Sigmoid colon (tissue), 4 donors: ENCODE measurements at regions not wholly inside any gene's neighbourhood (a gene's known extent, or its start where the extent isn't known, plus 50 kb on each side); places are given as distances from the start of the nearest gene placed in this dataset.

Source experiments
- POLR2A ChIP-seq, 2 donors: fragments of 450-650 bp; IDR thresholded peaks; one replicate each; pipeline ENCODE4 v1.6.1; 2016; ENCODE audit warnings: antibody characterized with exemption in 2 of 2, mild to moderate bottlenecking in 2 of 2, moderate library complexity in 2 of 2
- POLR2AphosphoS5 ChIP-seq, 4 donors: sonication (generic); formaldehyde crosslinking; IDR thresholded peaks; one replicate each; pipeline ENCODE4 v1.6.1; 2017; ENCODE audit warnings: antibody characterized with exemption in 4 of 4
- TF ChIP-seq, protein P1 (sequence below), 4 experiments: fragments of 450-650 bp in 3 of 4; fragments of 200-600 bp in 1 of 4; IDR thresholded peaks; one replicate each; pipeline ENCODE4 v1.5.1; 2016 to 2019; ENCODE audit warnings: antibody characterized with exemption in 4 of 4, mild to moderate bottlenecking in 3 of 4, moderate library complexity in 2 of 4

DNA sequence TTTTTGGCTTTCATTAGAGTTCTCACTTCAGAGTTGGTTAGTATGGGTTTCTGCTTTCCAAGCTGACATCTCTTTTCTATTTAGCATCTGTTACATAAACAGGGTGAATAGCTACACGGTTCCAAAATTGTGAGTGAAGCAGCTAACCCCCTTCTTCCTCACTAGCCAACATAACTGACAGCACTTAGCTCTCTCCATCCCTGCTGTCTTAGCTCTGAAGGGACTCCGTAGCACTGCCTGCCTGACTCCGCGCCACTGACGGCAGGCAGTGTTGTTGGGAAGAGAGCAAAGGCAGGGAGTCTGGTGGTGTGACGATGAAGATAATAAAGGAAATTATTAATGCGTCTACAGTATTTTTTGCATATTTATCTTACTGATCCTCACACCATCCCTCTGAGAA lies 247.0 kb downstream of the PTBP2 start:
- TF ChIP-seq POLR2A (IDR thresholded peaks at IDR 0.05) (no peak), POLR2AphosphoS5 (IDR thresholded peaks at IDR 0.05) (no peak)
- TF ChIP-seq, protein P1, sequence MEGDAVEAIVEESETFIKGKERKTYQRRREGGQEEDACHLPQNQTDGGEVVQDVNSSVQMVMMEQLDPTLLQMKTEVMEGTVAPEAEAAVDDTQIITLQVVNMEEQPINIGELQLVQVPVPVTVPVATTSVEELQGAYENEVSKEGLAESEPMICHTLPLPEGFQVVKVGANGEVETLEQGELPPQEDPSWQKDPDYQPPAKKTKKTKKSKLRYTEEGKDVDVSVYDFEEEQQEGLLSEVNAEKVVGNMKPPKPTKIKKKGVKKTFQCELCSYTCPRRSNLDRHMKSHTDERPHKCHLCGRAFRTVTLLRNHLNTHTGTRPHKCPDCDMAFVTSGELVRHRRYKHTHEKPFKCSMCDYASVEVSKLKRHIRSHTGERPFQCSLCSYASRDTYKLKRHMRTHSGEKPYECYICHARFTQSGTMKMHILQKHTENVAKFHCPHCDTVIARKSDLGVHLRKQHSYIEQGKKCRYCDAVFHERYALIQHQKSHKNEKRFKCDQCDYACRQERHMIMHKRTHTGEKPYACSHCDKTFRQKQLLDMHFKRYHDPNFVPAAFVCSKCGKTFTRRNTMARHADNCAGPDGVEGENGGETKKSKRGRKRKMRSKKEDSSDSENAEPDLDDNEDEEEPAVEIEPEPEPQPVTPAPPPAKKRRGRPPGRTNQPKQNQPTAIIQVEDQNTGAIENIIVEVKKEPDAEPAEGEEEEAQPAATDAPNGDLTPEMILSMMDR (IDR thresholded peaks at IDR 0.05) = no peak
